DMS53 treated with DMSO at 0.1 percent for 48 hours (cell line): ENCODE measurements at regions not wholly inside any gene's neighbourhood (a gene's known extent, or its start where the extent isn't known, plus 50 kb on each side); places are given as distances from the start of the nearest gene placed in this dataset.

Source experiments
- DNase-seq: peaks from one replicate; lab custom pipeline; 2025; ENCODE audit not compliant: unreplicated experiment; lab: John Stamatoyannopoulos, UW

DNA sequence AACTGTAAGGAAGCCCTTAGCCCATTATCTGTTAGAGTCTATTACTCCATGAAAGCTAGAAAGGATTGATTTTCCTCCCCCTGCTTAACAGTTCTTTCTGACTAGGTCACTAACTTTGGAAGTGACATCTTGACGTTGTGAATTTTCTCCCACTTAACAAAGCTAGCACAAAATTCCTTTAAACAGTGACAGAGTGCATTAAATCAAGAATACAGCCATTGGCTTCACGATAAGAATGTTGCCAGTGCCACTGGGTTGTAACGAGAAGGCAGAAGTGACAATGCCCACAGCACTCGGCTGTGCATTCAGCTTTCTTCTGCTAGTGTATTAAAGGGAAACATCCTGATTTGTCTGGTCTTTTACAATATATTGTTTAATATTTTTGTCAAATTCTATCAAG, 182.7 kb upstream of the DTNBP1 start:
- no peak for DNase-seq

DNA sequence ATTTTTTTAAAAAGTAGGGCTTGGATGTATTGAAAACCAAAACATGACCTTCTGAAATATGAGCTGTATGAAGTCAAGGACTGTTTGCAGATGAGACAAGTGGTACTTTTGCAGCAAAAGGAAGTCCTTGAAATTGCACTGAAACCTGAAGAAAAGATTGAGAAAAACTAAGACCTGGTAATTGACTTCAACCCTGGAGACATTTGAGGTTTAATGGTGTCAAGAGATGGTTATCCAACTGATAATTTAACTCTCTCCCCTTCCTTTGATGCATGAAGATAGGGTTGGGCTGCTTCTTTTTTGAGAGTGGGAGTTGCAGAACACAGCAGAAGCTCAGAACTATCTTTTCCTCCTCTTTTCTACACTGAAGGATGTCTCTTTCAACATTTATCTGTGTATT, 180.9 kb upstream of the DTNBP1 start:
- peak; percentile 63 for DNase-seq

DNA sequence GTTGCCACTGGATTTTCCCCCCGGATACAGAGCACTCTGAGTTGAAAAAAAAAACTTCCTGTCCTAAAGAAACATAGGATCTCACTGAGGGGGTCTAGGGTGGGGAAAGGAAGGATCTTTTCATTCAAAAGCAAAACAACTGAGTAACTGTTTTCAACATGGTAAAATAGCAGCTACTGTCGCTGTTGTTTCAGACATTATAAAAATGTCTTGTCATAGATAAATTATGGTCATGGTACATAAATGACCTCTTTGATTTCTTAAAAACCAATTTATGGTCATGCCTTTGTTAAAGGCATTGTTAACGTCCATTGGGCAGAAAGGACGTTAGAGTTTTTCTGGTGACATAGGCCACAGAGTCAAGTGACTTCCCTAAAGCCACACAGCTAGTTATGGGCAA, 180.4 kb upstream of the DTNBP1 start:
- no peak for DNase-seq

DNA sequence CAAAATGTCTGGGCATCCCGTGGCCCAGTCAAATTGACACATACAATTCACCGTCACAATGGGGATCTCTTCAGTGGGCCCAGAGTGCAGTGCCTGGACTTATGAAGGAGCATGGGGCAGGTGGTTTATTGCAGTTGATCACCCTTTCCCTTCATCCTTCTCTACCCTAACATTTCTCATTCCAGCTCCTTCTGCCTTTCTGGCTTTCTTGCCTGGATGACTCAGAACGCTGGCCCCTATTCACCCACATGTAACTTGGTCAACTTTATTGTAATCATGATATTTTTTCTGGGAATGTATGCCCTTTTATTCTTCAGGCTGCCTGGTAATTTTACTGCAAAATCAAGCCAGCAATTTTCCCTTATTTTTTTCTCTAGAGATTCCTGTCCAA, 179.9 kb upstream of the DTNBP1 start:
- no peak for DNase-seq

DNA sequence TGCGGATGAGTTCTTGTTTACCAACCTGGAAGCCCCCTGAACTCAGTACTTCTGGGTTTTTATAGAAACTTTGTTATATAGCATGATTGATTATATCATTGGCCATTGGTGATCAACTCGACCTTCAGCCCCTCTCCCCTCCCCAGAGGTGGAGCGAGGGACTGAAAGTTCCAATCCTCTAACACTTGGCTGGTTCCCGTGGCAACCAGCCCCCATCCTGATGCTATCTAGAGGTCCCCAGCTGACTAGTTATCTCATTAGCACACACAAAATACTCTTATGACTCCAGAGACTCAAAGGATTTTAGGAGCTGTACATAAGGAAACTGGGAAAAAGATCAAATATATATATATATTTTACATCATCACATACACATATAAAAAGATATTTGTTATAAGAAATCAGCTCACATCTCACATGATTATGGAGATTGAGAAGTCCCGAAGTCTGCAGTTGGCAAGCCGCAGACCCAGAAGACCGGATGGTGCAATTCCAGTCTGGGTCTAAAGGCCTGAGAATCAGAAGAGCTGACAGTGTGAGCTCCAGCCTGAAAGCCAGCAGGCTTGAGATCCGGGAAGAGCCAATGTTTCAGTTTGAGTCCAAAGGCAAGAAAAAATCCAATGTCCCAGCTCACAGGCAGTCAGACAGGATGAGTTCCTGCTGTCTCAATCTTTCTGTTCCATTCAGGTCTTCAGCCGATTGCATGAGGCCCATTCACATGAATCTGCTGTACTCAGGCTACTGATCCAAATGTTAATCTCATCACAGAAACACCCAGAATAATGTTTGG, 179.3 kb upstream of the DTNBP1 start:
- no peak for DNase-seq

DNA sequence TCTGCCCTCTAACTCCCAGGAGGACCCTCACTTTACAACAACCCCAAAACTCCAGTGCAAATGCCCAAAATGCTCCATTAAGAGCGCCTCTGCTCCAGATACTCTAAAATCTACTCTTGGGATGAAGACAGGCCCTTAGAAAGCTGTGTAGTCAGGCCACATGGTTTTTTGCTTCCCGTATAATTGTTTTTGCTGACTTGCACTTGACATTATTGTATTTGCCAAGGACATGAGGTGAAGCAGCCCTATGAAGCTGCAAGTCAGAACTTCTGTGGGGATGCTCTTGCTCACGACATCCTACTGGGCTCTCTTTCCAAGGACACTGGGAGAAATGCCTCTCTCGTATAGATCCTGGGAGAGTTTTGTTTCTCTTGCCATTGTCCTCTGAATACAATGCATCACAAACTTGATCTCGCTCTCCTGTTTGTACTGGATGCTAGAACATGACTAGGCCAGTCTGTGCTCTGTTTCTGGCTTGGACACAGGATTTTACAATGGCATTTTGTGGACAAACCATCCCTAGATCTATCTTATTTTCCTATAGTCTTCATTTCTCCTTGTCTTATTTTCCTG, 177.2 kb upstream of the DTNBP1 start:
- DNase-seq, result no peak

DNA sequence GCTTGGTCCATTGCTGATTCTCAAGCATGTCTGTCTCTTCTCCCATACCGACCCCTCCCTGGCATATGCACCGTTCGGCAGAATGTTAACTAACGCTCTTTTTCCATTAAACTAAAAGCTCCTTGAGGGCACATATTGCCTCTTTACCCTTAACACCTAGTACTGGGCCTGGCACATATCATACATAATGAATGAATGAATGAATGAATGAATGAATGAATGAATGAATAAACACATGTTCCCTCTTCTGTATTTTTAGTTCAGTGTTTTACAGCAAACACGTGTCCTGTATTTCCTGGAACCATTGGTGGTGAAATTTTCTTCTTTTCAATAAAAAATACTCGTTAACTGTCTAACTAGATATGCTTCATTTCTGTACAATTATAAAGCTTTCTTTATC, 174.4 kb upstream of the DTNBP1 start:
- DNase-seq, result no peak

DNA sequence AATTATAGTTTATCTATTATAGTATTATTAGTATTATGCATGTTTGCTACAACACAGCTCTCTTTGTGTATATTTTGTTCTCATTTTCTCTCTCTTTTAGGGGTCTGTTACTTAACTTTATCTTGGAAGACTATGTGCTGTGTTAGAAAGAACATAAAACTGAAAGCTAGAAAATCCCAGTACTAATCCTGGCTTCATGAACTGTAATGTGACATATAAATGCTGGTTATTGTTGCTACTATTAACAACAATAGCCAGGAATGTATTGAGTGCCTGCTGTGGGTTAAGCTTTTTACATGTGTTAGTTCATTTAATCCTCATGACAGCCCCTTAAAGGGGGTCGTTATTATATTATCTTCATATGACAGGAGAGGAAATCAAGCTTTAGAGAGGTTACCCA, 170.0 kb upstream of the DTNBP1 start:
- no peak for DNase-seq

DNA sequence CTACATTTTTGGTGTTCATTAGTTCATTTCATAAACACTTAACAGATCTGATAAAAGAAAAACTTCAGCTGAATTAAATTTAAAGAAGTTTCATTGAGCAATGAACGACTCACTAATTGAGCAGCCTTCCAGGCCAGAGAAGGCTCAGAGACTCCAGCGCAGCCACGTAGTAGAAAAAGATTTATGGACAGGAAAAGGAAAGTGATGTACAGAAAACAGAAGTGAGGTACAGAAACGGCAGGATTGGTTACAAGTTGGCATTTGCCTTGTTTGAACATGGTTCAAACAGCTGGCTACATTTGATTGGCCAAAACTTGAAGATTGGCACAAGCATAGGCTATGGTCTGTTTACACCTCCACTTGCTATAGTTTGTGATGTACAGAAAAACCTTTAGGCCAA, 166.3 kb upstream of the DTNBP1 start:
- no peak for DNase-seq

DNA sequence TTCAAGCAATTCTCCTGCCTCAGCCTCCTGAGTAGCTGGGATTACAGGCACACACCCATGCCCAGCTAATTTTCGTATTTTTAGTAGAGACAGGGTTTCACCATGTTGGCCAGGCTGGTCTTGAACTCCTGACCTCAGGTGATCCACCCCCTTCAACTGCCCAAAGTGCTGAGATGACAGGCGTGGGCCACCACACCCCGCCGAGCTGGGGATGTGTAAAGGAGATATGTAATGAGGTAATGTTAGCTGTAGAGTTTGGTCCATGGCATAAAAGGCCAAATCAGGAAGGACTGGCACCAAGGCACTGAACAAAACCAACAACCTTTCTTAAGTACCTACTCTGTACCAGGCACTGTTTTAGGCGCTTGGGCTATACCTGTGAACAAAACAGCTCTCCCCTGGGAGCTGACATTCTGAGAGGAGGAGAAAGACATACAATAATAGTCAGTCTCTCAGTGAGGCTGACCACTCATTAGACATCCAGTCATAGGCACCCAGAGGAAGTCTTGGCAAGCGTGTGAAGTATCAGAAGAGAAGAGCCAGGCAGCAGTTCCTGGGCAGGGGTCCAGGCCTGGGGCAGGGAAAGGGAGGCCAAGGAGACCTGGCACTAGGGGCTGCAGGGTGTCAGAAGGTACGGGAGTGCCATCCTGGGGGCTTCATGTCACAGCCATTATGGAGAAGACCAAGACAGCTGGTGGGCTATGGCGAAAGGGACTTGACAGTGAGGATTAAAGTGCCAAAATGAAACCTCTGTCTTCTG, 164.8 kb upstream of the DTNBP1 start:
- no peak for DNase-seq

DNA sequence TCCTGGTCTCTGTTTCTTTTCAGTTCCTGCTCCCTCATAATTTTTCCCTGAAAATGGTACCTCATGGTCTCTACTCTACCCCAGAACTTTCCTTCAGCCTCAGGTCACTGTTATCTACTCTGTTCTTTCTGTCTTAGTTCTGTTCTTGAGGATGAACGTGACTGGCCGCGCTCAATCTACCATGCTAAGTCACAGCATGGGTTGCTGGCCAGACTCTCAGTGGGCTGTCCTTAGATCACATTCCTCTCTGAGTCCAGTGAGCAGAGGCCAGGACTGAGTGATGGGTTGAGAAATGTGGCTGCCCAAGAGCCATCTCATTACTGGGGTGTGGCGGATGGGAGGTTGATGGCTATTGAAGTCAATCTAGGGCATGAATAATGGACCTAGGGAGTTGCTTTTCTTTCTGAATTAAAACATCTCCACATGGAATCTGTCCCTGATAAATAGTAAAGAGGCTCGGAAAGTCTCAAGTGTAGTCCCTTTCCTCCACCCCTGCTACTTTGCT, 164.0 kb upstream of the DTNBP1 start:
- DNase-seq, result no peak

DNA sequence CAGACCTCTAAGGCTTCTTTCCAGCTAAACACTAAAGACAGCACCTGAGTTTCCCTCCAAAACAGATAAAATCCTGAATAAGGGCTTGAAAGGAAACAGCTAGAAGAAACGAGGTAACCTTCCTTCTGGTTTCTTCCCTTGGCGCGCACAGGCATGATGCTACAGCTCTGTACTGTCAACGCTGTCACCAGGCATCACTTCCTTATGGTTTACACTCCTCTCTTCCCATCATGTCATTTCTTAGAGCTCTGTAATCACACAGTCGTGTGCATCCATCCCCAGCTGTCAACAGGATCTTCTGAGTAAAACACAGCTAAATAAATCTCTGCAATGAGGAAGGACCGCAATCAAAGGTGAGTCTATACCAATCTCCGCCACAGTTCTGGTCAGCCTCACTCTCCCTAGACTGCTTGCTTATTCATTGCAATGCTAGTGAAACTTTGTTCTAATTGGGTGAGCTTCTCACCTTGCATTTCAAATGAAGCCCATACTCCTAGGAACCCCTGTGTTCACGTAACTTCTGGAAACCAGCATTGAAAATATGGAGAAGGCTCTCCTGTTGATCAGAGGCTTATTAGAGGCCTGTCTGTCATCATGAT, 162.6 kb upstream of the DTNBP1 start:
- DNase-seq, result no peak

DNA sequence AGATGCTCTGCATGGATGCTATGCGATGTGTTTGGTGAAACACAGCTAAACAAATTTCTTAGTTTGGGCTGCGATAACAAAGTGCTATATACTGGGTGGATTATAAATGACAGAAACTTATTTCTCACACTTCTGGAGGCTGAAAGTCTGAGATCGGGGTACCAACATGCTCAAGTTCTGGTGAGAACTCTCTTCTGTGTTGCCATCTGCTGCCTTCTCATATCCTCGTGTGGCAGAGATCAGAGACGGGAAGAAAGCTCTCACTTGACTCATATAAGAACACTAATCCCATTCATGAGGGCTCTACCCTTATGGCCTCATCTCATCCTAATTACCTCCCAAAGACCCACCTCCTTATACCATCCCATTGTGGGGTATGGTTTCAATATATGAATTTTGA, 162.0 kb upstream of the DTNBP1 start:
- no peak for DNase-seq

DNA sequence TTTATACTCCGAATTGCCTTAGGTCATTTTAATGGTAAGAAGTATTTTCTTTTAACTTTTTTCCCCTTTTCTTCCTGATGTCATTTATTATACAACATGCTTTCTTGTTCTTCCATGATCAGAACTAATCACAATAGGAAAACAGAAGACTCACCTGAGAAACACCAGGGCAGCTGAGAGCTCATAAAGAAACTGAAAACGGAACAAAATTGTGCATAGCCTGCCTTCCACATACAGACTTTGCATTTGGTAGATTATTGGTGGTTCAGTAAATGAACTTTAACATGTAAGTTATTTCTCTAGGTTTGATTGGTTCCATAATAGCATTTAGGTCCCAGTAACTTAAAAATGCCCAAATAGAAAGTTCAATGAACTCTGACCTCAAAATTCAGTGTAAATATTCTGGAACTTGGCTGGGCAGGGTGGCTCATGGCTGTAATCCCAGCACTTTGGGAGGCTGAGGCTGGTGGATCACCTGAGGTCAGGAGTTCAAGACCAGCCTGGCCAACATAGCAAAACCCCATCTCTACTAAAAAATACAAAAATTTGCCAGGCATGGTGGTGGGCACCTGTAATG, 161.1 kb upstream of the DTNBP1 start:
- DNase-seq, result no peak

DNA sequence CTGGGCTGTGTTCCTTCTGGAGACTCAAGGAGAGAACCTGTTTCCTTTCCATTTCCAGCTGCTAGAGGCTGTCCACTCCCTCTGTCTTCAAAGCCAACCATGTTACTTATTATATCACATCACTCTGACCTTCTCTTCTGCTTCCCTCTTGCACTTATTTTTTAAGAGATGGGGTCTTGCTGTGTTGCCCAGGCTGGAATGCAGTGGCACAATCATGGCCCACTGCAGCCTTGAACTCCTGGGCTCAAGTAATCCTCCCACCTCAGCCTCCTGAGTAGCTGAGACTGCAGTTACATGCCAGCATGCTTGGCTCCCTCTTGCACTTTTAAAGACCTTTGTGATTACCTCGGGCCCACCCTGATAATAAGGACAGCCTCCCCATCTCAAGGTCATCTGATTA, 160.0 kb upstream of the DTNBP1 start:
- DNase-seq, result no peak

DNA sequence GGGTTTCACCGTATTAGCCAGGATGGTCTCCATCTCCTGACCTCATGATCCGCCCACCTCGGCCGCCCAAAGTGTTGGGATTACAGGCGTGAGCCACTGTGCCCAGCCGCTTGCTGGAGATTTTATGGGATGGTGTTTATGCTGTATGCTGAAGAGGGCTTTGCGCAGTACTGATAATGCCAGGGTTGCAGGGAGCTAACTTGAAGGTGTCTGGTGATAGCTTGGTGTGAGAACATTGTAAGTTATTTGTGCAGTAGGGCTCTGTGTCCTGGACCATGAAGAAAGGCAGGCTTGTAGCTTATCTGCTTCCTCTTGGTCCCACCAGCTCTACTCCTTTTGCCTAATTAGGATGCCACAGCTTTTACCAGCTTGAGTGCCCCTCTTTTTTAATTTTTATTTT, 157.0 kb upstream of the DTNBP1 start:
- DNase-seq, result no peak

DNA sequence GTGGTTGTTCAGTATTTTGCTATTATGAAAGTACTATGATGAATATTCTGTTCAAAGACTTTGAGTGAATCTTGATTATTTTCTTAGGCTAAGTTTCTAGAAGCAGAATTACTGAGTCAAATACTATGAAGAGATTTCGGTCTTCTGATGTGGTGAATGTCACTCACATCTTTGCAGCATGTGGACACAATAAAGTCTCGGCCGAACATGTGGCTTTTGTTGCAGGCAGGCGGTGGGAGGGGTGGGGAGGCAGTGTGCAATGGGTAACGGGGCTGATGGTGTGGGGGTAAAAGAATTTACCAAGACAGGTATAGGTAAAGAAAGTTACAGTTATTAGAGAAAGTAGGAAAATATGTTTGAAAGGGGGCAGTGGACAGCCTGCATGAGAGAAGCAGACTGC, 156.4 kb upstream of the DTNBP1 start:
- no peak for DNase-seq

DNA sequence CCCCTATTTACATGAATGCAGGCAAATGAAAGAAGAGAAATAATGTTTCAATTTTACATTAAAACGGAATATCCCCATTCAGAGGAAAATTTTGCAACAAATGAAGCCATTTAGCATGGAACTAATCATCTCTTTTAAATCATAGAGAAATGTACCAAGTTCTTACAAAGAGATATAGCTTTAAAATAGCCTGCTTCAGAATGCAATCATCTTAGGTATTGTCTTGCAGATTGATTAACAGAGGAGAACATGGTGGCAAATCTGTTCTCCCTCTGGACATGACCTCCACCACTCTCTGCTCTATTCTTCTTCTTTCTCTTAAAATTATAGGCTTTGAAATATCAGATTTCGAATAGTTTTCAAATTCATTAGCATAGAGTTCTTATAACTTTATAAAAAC, 155.7 kb upstream of the DTNBP1 start:
- DNase-seq, result no peak

DNA sequence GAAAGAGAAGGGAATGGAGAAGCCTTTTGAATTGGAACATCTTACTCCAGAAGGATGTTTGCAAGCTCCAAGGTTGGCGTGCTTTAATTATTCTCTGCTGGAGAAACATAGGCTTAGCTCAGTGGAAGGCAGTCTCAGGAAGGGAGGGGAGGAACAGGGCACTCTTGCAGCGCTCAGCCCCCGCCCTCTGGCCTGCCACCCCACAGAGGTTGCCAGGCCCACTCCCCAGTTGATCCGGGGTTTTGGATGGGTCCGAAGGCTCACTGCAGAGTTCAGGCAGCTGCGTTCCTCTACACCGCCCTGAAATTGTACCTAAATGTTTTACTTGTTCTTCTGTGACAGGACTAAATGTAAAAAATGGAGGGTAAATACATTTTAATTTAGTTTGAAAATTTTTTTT, 155.2 kb upstream of the DTNBP1 start:
- DNase-seq, result no peak

DNA sequence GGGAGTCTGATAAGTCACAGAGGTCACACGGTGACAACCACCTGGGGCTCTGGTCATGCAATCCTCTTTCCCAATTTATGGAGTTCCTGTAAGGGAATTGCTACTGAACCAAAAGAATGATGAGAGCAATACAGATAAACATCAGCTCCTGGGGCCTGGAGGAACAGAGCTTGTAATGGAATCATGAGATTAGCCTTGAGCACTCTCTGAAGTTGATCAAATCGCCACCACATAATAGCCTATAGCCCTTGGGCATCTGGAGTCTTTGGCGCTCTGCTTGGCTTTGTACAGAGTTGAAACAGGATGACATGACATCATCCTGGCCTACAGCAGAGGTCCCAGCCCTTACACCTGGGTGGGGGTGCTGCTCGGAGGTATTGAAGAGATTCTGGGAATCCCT, 154.3 kb upstream of the DTNBP1 start:
- no peak for DNase-seq

DNA sequence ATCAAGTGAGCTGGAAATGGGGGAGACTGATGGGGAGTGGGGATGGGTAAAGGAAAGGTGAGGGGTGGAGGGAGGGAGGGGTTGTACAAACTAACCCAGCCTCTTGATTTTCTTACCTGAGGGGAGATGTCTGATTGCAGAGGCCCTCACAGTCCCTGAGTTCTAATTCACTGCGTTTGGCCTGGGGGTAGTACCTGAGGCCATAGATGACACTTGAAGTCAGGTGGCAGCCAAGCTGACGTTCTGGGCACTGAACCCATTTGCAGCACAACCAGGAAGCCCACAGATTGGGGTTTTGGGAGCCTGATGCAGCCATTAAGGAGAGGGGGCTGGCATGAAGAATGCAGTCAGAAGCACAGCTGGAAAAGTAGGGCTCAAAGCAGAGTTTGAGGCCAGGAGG, 153.8 kb upstream of the DTNBP1 start:
- no peak for DNase-seq
